ENCODE measurements at regions not wholly inside any gene's neighbourhood (a gene's known extent, or its start where the extent isn't known, plus 50 kb on each side); places are given as distances from the start of the nearest gene placed in this dataset.

DNA sequence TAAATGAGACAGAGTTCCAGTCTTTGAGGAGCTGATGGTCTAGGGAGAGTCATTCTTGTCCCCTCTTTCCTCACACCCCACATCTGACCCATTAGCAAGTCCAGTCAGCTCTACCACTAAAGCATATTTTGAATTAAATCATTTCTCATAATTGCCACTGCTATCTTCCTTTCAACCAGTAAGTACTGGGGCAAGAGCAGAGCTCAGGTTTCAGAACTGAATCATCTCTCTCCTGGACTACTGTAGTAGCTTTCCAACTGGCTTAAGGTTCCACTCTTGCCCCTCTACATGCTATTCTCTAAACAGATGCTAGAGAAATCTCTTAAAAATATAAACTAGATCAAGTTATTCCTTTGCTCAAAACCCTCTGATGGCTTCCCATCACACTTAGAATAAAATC is 218.3 kb downstream of the TTC6 start:
- TF ChIP-seq, protein P1, sequence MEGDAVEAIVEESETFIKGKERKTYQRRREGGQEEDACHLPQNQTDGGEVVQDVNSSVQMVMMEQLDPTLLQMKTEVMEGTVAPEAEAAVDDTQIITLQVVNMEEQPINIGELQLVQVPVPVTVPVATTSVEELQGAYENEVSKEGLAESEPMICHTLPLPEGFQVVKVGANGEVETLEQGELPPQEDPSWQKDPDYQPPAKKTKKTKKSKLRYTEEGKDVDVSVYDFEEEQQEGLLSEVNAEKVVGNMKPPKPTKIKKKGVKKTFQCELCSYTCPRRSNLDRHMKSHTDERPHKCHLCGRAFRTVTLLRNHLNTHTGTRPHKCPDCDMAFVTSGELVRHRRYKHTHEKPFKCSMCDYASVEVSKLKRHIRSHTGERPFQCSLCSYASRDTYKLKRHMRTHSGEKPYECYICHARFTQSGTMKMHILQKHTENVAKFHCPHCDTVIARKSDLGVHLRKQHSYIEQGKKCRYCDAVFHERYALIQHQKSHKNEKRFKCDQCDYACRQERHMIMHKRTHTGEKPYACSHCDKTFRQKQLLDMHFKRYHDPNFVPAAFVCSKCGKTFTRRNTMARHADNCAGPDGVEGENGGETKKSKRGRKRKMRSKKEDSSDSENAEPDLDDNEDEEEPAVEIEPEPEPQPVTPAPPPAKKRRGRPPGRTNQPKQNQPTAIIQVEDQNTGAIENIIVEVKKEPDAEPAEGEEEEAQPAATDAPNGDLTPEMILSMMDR (IDR thresholded peaks at IDR 0.05), result no peak
- no peak for TF ChIP-seq POLR2A (IDR thresholded peaks at IDR 0.05)

All from uterus (tissue), 2 donors.